ENCODE measurements at regions not wholly inside any gene's neighbourhood (a gene's known extent, or its start where the extent isn't known, plus 50 kb on each side); places are given as distances from the start of the nearest gene placed in this dataset.
"Not testable (repeated sequence)": the region's sequence is repeated elsewhere in the genome, so short reads cannot be mapped to it uniquely, and the experiment has no call there.

GRCh38 chr1:55514571-55514970, 299.4 kb upstream of the USP24 start:
- TF ChIP-seq EZH2 (IDR thresholded peaks at IDR 0.05); POLR2AphosphoS5 (IDR thresholded peaks at IDR 0.05; ENCODE audit: borderline replicate concordance, low read depth, low read length); FOXP2 (optimal IDR thresholded peaks at IDR 0.05; ENCODE audit: control extremely low read depth, extremely low read length, insufficient read depth): not testable (repeated sequence)
